Gastroesophageal sphincter (tissue), 3 donors: ENCODE measurements at regions not wholly inside any gene's neighbourhood (a gene's known extent, or its start where the extent isn't known, plus 50 kb on each side); places are given as distances from the start of the nearest gene placed in this dataset.

ENCODE experiments used
- CTCF ChIP-seq, 4 experiments: fragments of 200-600 bp in 2 of 4; fragments of 450-650 bp in 2 of 4; sonication (generic) in 1 of 4; IDR thresholded peaks; one replicate each; pipeline ENCODE4 v1.5.1; 2017 to 2019; ENCODE audit warnings: antibody characterized with exemption in 4 of 4, mild to moderate bottlenecking in 2 of 4, moderate library complexity in 2 of 4
- EP300 ChIP-seq: sonication (generic); formaldehyde crosslinking; IDR thresholded peaks from one replicate; pipeline ENCODE4 v1.6.1; 2017; ENCODE audit warnings: antibody characterized with exemption, mild to moderate bottlenecking
- POLR2A ChIP-seq, 2 donors: fragments of 450-650 bp; IDR thresholded peaks; one replicate each; pipeline ENCODE4 v1.6.1; 2017; ENCODE audit warnings: antibody characterized with exemption in 2 of 2, mild to moderate bottlenecking in 2 of 2, moderate library complexity in 1 of 2

DNA sequence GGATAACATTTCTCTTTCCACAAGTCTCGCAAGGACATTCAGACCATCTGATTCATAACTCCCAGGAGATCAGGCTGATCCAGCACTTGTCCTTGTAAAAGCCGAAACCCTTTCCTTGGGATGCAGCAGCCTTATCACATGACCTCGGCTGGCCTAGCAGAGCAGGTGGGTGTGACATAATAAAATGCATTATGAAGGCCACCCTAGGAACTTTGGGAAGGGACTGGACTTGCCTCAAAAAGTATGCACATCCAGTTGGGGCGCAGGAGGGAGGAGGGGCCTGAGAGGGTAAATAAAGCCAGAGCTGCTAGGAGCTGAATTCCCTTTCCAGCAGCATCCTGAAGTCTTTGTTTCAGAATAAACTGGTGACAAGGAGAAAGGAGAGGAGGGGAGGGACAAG is 260.8 kb downstream of the SNX13 start:
- TF ChIP-seq CTCF (IDR thresholded peaks at IDR 0.05) (no peak), POLR2A (IDR thresholded peaks at IDR 0.05) (no peak), EP300 (no peak)
